Loucy (cell line): ENCODE measurements at regions not wholly inside any gene's neighbourhood (a gene's known extent, or its start where the extent isn't known, plus 50 kb on each side); places are given as distances from the start of the nearest gene placed in this dataset.

ENCODE experiments used
- H2AFZ ChIP-seq: fragments of 200-600 bp; sonication (generic); 2 replicates; pipeline ENCODE4 v1.6.0; 2016; ENCODE audit warnings: antibody characterized with exemption, mild to moderate bottlenecking, low read length, moderate library complexity
- H3F3A ChIP-seq: fragments of 200-600 bp; 2 replicates; pipeline ENCODE4 v1.6.0; 2016; ENCODE audit warnings: antibody characterized with exemption, low read depth, mild to moderate bottlenecking
- H3K27me3 ChIP-seq: fragments of 200-600 bp; sonication (generic); 2 replicates; pipeline ENCODE4 v1.6.1; 2014; ENCODE audit warnings: low read length, mild to moderate bottlenecking; ENCODE audit not compliant: insufficient read depth, poor library complexity, severe bottlenecking
- H3K36me3 ChIP-seq: fragments of 200-600 bp; sonication (generic); 2 replicates; pipeline ENCODE4 v1.6.1; 2016; ENCODE audit warnings: low read length; ENCODE audit not compliant: insufficient read depth
- H3K4me1 ChIP-seq: fragments of 200-600 bp; sonication (generic); 2 replicates; pipeline ENCODE4 v1.5.1; 2014; ENCODE audit warnings: low read length, mild to moderate bottlenecking; ENCODE audit not compliant: insufficient read depth, poor library complexity, severe bottlenecking
- H3K4me2 ChIP-seq: fragments of 200-600 bp; sonication (generic); 2 replicates; pipeline ENCODE4 v1.6.0; 2014; ENCODE audit warnings: antibody characterized with exemption, low read length, low read depth, mild to moderate bottlenecking; ENCODE audit not compliant: poor library complexity, severe bottlenecking
- H3K4me3 ChIP-seq: fragments of 200-600 bp; sonication (generic); 2 replicates; pipeline ENCODE4 v1.5.1; 2014; ENCODE audit warnings: low read length, mild to moderate bottlenecking, mixed read lengths; ENCODE audit not compliant: poor library complexity, severe bottlenecking
- H3K79me2 ChIP-seq: fragments of 200-600 bp; sonication (generic); 2 replicates; pipeline ENCODE4 v1.6.1; 2014; ENCODE audit warnings: low read length; ENCODE audit not compliant: insufficient read depth
- H3K9ac ChIP-seq: fragments of 200-600 bp; sonication (generic); 2 replicates; pipeline ENCODE4 v1.6.0; 2014; ENCODE audit warnings: mild to moderate bottlenecking, low read depth, low read length, moderate library complexity; ENCODE audit not compliant: poor library complexity, severe bottlenecking
- H3K9me2 ChIP-seq: fragments of 200-600 bp; sonication (generic); replicated peaks from 2 replicates; pipeline ENCODE4 v1.6.1; 2016; ENCODE audit warnings: low read depth, low read length, mixed read lengths
- H3K9me3 ChIP-seq: fragments of 200-600 bp; sonication (generic); 2 replicates; pipeline ENCODE4 v1.6.1; 2014; ENCODE audit warnings: mild to moderate bottlenecking, antibody characterized with exemption, low read length, low read depth; ENCODE audit not compliant: insufficient read depth
- H4K20me1 ChIP-seq: fragments of 200-600 bp; sonication (generic); 2 replicates; pipeline ENCODE4 v1.6.0; 2014; ENCODE audit warnings: antibody characterized with exemption, low read length, mild to moderate bottlenecking; ENCODE audit not compliant: insufficient read depth, poor library complexity, severe bottlenecking
- CTCF ChIP-seq: fragments of 200-600 bp; sonication (generic); conservative IDR thresholded peaks from 2 replicates; pipeline ENCODE4 v1.5.1; 2014; ENCODE audit warnings: mild to moderate bottlenecking, antibody characterized with exemption, low read length
- EZH2phosphoT487 ChIP-seq: fragments of 200-600 bp; IDR thresholded peaks from 2 replicates; pipeline ENCODE4 v1.6.1; 2018; ENCODE audit warnings: antibody characterized with exemption, mild to moderate bottlenecking, moderate library complexity, borderline replicate concordance

- Histone ChIP-seq H3K27me3 (no peaks in the 10 kb centered on the region), H3K4me3 (no peak overlapping the region), H2AFZ (no peak overlapping the region), H3F3A (no peaks in the 10 kb centered on the region), H3K9me2 (no peaks in the 10 kb centered on the region), H4K20me1 (no peaks in the 10 kb centered on the region), H3K9ac (no peak overlapping the region), H3K4me1 (no peaks in the 10 kb centered on the region), H3K79me2 (no peaks in the 10 kb centered on the region), H3K9me3 (no peaks in the 10 kb centered on the region), H3K36me3 (no peaks in the 10 kb centered on the region), H3K4me2 (no peak overlapping the region)
- TF ChIP-seq CTCF (no peak), EZH2phosphoT487 (no peak)
Measured at GRCh38 chr3:193118907-193119306, 122.1 kb upstream of the PLAAT1 start.

- Histone ChIP-seq H4K20me1 (no peaks in the 10 kb centered on the region), H3K9me3 (no peaks in the 10 kb centered on the region), H3K27me3 (no peaks in the 10 kb centered on the region), H3K9me2 (no peaks in the 10 kb centered on the region), H3K9ac (no peak overlapping the region), H3K4me1 (no peaks in the 10 kb centered on the region), H3K36me3 (no peaks in the 10 kb centered on the region), H3K4me3 (no peak overlapping the region), H3K4me2 (no peak overlapping the region), H2AFZ (no peak overlapping the region), H3F3A (no peaks in the 10 kb centered on the region), H3K79me2 (no peaks in the 10 kb centered on the region)
- TF ChIP-seq EZH2phosphoT487 (no peak), CTCF (no peak)
Measured at GRCh38 chr3:193119926-193120325, 121.1 kb upstream of the PLAAT1 start.

GRCh38 chr3:193124861-193125260 lies 116.2 kb upstream of the PLAAT1 start:
- Histone ChIP-seq H2AFZ (no peak overlapping the region), H3K4me1 (no peaks in the 10 kb centered on the region), H3K9me3 (no peaks in the 10 kb centered on the region), H4K20me1 (no peaks in the 10 kb centered on the region), H3K9ac (no peak overlapping the region), H3K4me2 (no peak overlapping the region), H3K4me3 (no peak overlapping the region), H3K36me3 (no peaks in the 10 kb centered on the region), H3K79me2 (no peaks in the 10 kb centered on the region), H3K9me2 (no peaks in the 10 kb centered on the region), H3K27me3 (no peaks in the 10 kb centered on the region), H3F3A (no peaks in the 10 kb centered on the region)
- TF ChIP-seq CTCF: no peak
- no peak for TF ChIP-seq EZH2phosphoT487
